HG03439 (cell line): ENCODE measurements at regions not wholly inside any gene's neighbourhood (a gene's known extent, or its start where the extent isn't known, plus 50 kb on each side); places are given as distances from the start of the nearest gene placed in this dataset.
A peak's percentile ranks its signal among the peaks of the same experiment; 100 is the strongest.
"Not testable (repeated sequence)": the region's sequence is repeated elsewhere in the genome, so short reads cannot be mapped to it uniquely, and the experiment has no call there.

Experiments
- ATAC-seq: cut with Tn5 transposase; IDR thresholded peaks from one replicate; pipeline ENCODE4 v1.9.1; 2021; ENCODE audit warnings: mild to moderate bottlenecking, moderate library complexity; ENCODE audit not compliant: unreplicated experiment

DNA sequence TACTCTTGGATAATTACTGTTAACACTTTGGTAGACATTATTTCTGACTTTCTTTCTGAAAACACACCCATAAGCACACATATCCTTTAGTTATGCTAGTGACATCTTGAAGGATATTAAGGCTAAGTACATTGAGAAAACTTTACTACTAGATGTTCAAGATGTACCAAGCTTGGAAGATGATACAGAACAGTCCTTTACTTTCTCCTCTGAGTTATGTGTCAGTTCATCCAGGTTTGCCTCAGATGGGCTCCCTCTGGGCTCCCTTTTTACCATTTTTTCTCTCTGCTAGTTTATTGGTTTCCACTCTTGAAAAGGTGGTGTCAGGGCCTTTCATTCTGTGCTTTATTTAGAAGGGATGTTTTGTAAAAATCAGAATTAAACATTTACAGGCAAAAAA is 172.3 kb downstream of the S1PR1 start:
- no peak for ATAC-seq

DNA sequence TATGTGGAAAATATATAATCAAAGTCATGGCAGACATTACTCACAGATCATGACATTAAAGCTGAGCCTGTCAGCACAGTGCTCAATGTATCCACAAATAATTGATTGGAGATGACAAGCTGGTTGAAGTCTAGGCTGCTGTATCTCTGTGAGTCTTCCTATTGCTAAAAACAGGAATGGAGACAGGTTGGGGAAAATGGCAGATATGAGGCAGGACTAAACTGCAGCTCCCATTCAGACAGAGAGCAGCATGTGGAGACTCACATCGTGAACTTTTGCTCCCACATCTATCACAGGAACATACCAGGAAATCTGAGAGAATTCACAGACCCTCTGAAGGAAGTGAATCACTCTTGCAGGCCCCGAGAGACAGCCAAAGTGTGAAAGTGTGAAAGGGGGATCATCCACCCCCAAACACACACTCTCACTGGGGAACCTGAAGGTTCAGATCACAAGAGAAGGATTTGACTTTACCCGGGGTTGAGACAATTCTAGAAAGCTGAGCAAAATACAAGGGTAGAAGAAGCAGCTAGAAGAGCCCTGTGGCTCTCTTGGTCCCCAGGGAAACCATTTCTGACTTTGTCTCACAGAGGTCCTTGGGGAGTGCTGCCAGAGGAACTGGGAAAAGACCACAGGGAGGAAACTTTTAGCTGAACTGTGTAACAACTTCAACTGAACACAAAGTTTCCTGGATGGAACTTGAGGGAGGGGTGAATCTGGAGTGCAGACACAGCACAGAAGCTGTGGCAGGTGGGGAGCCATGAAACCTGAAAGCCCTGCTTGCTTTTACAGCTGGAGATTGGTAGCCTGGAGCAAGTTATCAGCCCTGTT is 173.4 kb downstream of the S1PR1 start:
- ATAC-seq, result peak; percentile 40

- no peak for ATAC-seq
Observed at GRCh38 chr1:101420406-101420805, 183.6 kb downstream of the S1PR1 start.

DNA sequence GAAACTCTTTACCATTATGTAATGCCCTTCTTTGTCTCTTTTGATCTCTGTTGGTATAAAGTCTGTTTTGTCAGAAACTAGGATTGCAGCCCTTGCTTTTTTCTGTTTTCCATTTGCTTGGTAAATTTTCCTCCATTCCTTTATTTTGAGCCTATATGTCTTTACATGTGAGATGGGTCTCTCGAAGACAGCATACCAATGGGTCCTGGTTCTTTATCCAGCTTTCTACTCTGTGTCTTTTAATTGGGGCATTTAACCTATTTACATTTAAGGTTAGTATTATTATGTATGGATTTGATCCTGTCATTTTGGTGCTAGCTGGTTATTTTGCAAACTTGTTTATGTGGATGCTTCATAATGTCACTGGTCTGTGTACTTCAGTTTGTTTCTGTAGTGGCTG is 191.3 kb downstream of the S1PR1 start:
- not testable (repeated sequence) for ATAC-seq

GRCh38 chr1:101428562-101428961 is 191.7 kb downstream of the S1PR1 start:
- no peak for ATAC-seq

DNA sequence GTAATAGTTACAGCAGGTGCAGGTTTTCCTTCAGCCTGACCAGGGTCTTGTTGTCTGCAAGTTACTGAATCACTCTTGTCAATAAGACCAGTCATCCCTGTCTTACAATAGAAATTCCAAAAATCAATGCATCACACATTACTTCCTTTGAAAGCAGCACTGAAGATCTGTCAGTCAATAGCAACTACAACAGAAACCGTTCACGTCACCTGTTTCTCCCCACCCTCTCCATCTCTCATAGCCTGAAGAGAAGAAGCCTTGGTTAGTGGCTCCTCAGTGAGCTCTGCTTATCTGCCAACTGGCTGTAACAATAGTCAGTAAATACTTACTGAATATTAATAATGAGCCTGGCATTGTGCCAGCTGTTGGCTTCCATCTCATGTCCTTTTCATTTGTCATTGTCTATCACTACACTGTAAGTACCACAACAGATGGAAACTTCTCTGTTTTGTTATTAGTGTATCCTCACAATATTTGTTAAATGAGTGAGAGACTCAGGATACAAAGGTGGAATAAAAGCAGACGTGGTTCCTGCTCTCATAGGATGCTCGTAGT is 195.2 kb downstream of the S1PR1 start:
- no peak for ATAC-seq

- peak; percentile 65 for ATAC-seq
Observed at GRCh38 chr1:101435831-101436511, 199.2 kb downstream of the S1PR1 start.

- no peak for ATAC-seq
Observed at GRCh38 chr1:101437800-101438199, 201.0 kb downstream of the S1PR1 start.

DNA sequence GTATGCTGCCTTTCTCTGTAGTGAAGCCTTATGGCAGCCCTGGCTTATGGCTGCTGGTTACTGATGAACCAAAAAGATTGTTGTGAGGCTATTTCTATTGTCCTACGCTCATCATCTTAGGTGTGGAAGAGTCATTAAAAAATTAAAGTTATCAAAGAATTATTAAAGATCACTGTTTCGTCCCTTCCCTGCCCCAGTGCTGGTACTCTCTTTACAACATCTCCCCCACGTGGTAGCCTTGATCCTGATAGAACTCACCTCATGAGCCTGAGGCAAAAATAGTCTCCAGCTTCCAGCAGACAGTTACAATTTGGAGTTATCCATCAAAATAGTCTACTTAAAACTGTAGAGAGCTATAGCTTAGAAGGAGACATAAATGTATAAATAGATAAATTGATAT is 201.5 kb downstream of the S1PR1 start:
- ATAC-seq, result peak; percentile 55

DNA sequence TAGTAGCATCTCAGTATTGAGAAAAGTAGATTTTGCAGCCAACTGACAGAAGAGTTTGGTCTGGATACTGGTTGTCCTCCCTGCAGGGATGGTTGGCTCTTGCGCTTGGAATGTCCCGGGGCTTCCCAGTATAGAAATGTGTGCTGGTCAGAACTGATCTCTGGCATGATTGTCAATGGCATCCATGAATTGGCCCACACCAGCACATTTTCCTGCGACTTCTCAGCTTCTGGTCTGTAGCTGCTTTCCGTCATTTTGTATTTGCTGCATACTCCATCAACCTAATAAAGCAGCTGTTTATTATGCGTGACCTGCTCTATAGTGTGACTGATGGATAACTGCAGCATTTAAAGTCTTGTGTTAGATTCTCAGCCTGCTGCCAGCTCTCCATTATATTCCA is 203.7 kb downstream of the S1PR1 start:
- ATAC-seq, result no peak

DNA sequence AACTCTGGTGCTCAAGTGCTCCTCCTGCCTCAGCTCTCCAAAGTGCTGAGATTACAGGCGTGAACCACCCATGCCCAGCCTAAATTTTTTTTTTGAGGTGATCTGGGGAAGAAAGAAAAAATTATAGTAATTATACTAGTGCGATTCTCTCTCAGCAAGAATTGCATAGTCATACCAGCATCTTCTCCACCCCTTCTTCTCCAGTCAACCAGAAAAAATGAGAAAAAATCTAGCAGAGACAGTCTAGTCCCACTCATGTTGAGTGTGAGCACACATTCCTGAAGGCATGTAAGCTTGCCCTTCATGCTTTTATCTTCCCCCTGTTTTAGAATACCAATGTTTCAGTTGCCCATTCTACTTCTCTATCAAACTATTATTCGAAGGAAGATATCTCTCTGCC is 207.6 kb downstream of the S1PR1 start:
- ATAC-seq, result peak; percentile 49

GRCh38 chr1:101444873-101445618 is 208.2 kb downstream of the S1PR1 start:
- ATAC-seq, result peak; percentile 24

GRCh38 chr1:101448018-101448417 is 211.2 kb downstream of the S1PR1 start:
- ATAC-seq, result no peak

DNA sequence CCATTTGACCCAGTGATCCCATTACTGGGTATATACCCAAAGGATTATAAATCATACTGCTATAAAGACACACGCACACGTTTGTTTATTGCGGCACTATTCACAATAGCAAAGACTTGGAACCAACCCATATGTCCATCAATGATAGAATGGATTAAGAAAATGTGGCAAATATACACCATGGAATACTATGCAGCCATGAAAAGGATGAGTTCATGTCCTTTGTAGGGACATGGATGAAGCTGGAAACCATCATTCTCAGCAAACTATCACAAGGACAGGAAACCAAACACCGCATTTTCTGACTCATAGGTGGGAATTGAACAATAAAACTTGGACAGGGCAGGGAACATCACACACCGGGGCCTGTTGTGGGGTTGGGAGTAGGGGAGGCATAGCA is 213.9 kb downstream of the S1PR1 start:
- ATAC-seq, result not testable (repeated sequence)

- ATAC-seq, result peak; percentile 79
Observed at GRCh38 chr1:101451888-101452287, 215.1 kb downstream of the S1PR1 start.

DNA sequence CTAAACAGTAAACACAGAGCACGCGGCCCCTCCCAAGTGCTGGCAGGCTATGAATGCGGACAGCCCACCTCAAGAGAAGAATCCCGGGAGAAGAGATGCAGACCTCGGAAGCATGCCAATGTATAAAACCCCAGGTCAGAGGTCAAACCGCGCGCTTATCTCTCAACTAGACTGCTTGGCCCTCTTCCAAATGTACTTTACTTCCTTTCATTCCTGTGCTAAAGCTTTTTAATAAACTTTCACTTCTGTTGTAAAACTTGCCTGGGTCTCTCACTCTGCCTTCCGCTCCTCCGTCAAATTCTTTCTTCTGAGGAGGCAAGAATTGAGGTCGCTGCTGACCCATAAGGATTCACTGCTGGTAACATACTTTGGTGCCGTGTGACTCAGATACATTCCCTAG is 216.0 kb downstream of the S1PR1 start:
- no peak for ATAC-seq

DNA sequence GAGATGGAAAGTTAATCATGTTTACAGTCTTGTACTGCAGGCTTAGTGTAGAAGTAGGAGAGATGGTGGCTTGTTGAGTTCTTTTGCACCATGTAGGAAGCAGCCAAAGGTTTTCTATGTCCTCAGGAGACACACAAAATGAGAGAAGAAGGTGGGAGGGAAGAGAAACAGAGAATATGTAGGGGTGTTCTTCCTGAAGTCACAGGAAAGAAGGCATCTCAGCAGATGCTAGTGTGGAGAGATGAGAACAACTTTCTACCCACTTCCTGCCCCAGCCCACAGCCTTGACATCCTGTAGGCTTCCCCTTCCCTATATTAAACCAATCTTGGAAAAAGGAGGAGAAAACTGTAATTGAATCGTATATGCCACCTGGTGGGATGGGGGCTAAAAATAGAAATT is 217.0 kb downstream of the S1PR1 start:
- ATAC-seq, result no peak

DNA sequence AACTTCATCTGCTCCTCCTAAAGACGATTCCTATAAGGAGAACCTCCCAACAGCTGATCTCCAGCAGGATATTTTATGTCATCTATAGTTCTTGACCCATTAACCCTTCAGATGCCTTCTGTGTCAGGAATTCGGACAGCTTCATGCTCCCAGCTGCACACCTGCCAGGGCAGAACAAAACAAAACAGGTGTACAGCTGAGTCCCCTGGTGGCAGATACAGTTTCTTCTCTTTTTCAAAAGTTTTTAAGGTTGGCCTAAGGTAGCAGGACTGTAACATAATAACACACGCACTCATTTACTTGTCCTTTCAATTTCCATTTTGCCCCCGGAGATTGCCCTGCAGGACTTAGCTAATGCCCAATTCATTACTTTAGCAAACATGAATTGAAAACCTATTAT is 218.3 kb downstream of the S1PR1 start:
- no peak for ATAC-seq

- no peak for ATAC-seq
Observed at GRCh38 chr1:101460739-101461138, 223.9 kb downstream of the S1PR1 start.

DNA sequence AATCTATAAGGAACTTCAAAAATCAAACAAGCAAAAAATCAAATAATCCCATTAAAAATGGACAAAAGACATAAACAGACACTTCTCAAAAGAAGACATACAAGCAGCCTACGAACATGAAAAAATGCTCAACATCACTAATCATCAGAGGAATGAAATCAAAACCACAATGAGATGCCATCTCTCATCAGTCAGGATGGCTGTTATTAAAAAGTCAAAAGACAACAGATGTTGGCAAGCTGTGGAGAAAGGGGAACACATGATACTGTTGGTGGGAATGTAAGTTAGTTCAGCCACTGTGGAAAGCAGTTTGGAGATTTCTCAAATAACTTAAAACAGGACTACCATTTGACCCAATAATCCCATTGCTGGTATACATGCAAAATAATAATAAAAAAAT is 226.4 kb downstream of the S1PR1 start:
- ATAC-seq, result no peak

DNA sequence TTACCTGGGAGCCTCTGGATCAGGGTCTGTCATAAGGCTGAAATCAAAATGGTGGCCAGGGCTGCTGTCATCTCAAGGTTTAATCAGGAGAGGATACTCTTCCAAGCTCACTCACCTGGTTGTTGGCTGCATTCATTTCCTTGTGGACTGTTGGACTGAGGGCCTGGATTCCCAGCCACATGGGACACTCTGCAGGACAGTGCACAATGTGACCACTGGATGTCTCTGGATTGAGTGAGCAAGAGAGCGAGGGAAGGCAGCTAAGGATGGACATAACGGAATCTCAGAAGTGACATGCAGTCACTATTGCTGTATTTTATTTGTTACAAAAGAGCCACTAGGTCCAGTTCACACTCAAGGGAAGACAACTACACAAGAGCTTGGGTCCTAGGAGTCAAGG is 229.1 kb downstream of the S1PR1 start:
- ATAC-seq, result no peak
